Stomach (tissue), 8 donors: ENCODE measurements at regions not wholly inside any gene's neighbourhood (a gene's known extent, or its start where the extent isn't known, plus 50 kb on each side); places are given as distances from the start of the nearest gene placed in this dataset.

ENCODE experiments used
- DNase-seq, 2 donors: peaks; one replicate each; pipeline versions ENCODE4 v3.0.0 to v3.0.0-alpha.2; 2013 to 2019
- H3K27ac ChIP-seq, 5 donors: fragments of 200-600 bp in 4 of 5; sonication (generic) in 4 of 5; one replicate each; pipeline ENCODE4 v1.5.1; 2013 to 2019; ENCODE audit warnings: mild to moderate bottlenecking in 1 of 5, moderate library complexity in 1 of 5
- H3K27me3 ChIP-seq, 3 donors: fragments of 200-600 bp; sonication (generic); one replicate each; pipeline ENCODE4 v1.5.1; 2017 to 2019; ENCODE audit warnings: mixed run types in 1 of 3
- H3K36me3 ChIP-seq, 4 donors: fragments of 200-600 bp; sonication (generic); 1 replicate in 3 of 4; 2 replicates in 1 of 4; pipeline ENCODE4 v1.5.1; 2016 to 2019
- H3K4me1 ChIP-seq, 4 donors: fragments of 200-600 bp; sonication (generic); one replicate each; pipeline ENCODE4 v1.5.1; 2016 to 2019
- H3K4me3 ChIP-seq, 4 donors: fragments of 200-600 bp; sonication (generic) in 3 of 4; one replicate each; pipeline ENCODE4 v1.5.1; 2016 to 2019; ENCODE audit warnings: mild to moderate bottlenecking in 1 of 4
- H3K9me3 ChIP-seq, 4 donors: fragments of 200-600 bp; sonication (generic); one replicate each; pipeline ENCODE4 v1.5.1; 2016 to 2019
- EP300 ChIP-seq: sonication (generic); formaldehyde crosslinking; IDR thresholded peaks from one replicate; pipeline ENCODE4 v1.6.1; 2017; ENCODE audit warnings: antibody characterized with exemption
- POLR2A ChIP-seq, 4 donors: fragments of 450-650 bp; IDR thresholded peaks; one replicate each; pipeline ENCODE4 v1.6.1; 2016; ENCODE audit warnings: antibody characterized with exemption in 4 of 4, control low read depth in 2 of 4, mild to moderate bottlenecking in 1 of 4, moderate library complexity in 1 of 4
- POLR2AphosphoS5 ChIP-seq, 3 donors: sonication (generic); formaldehyde crosslinking; IDR thresholded peaks; one replicate each; pipeline ENCODE4 v1.6.1; 2016; ENCODE audit warnings: antibody characterized with exemption in 3 of 3
- WGBS, 5 donors: extraction: QIAGEN DNeasy Blood & Tissue Kit in 3 of 5; methylation state at CpG; one replicate each; pipeline versions ENCODE4 v1.1.5 to v1.1.7; 2013 to 2018; 5-methylcytosine and 5-hydroxymethylcytosine counted together
- intact Hi-C: fragments of 100-400 bp; cut with DNase I; formaldehyde crosslinking; loops from one replicate; pipeline ENCODE4 v1.15.1; 2023; ENCODE audit warnings: low total_unique reads
- TF ChIP-seq, protein P1 (sequence below), 7 experiments: fragments of 450-650 bp in 4 of 7; fragments of 200-600 bp in 3 of 7; sonication (generic) in 3 of 7; IDR thresholded peaks; one replicate each; pipeline ENCODE4 v1.5.1; 2016 to 2019; ENCODE audit warnings: antibody characterized with exemption in 7 of 7, control low read depth in 2 of 7, mild to moderate bottlenecking in 1 of 7
- donor health status: healthy with polysubstance abuse.
- donor health status: Bipolar disorder and iron deficiency.
- donor health status: healthy.

DNA sequence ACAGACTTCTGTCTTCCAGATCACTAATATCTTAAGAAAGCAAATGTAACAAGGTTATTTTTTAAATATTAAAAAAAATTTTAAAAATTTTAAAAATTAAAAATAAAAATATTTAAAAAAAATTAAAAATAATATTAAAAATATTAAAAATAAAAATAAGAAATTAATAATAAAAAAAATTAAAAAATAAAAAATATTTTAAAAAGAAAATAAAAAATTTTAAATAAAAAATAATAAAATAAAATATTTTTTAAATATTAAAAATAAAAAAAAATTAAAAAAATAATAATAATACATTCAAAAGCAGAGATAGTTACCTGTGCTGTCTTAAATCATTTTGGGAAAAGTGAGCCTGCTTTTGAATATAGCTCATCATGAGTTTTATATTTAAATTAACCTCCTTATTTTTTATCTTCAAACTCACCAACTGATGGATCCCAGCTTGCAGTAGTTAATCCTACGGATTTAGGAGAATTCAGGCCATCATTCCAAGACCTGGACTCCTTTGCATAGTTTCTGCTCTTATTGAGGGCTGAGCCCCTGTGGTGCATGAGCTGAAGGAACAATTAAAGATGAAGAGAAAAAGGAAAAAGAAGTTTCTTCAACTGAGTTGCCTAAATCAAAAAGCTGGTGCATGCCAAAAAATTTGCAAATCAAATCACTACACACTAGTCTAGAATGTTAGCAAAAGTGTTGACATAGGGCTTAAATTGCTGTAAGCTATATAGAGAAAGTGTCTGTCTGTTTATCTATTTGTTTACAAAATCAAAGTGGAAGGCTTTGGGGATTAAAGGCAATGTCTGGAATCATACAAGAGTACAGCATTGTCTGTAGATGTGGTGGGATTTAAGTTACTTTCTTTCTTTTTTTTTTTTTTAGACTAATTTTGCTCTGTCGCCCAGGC lies 50.5 kb upstream of the ZNF438 start:
- intact Hi-C loops: no loop called here
- TF ChIP-seq POLR2AphosphoS5 (IDR thresholded peaks at IDR 0.05) (no peak), POLR2A (IDR thresholded peaks at IDR 0.05) (no peak), EP300 (no peak)
- TF ChIP-seq, protein P1, sequence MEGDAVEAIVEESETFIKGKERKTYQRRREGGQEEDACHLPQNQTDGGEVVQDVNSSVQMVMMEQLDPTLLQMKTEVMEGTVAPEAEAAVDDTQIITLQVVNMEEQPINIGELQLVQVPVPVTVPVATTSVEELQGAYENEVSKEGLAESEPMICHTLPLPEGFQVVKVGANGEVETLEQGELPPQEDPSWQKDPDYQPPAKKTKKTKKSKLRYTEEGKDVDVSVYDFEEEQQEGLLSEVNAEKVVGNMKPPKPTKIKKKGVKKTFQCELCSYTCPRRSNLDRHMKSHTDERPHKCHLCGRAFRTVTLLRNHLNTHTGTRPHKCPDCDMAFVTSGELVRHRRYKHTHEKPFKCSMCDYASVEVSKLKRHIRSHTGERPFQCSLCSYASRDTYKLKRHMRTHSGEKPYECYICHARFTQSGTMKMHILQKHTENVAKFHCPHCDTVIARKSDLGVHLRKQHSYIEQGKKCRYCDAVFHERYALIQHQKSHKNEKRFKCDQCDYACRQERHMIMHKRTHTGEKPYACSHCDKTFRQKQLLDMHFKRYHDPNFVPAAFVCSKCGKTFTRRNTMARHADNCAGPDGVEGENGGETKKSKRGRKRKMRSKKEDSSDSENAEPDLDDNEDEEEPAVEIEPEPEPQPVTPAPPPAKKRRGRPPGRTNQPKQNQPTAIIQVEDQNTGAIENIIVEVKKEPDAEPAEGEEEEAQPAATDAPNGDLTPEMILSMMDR (IDR thresholded peaks at IDR 0.05): no peak
- H3K36me3 ChIP-seq: no peaks in the 10 kb centered on the region
- H3K27ac ChIP-seq: no peak overlapping the region
- no peak overlapping the region for H3K4me3 ChIP-seq
- 74 to 86% (median 81%) methylated on average over 2 of the region's 2 CpGs for WGBS, 5 donors
- H3K9me3 ChIP-seq: no peaks in the 10 kb centered on the region
- H3K4me1 ChIP-seq: peaks cover 0 to 4% (median 0%) of the 10 kb centered on the region in 4 donors
- no peaks in the 10 kb centered on the region for H3K27me3 ChIP-seq
- no peak for DNase-seq

- H3K36me3 ChIP-seq: no peaks in the 10 kb centered on the region
- H3K4me1 ChIP-seq: peaks cover 0 to 4% (median 0%) of the 10 kb centered on the region in 4 donors
- no peak overlapping the region for H3K4me3 ChIP-seq
- intact Hi-C loops: no loop called here
- H3K9me3 ChIP-seq: no peaks in the 10 kb centered on the region
- DNase-seq: peak; percentile 32 to 56
- H3K27me3 ChIP-seq: no peaks in the 10 kb centered on the region
- TF ChIP-seq POLR2A (IDR thresholded peaks at IDR 0.05): no peak
- TF ChIP-seq, protein P1 (IDR thresholded peaks at IDR 0.05): peak in 4 of 7 experiments; percentile 9 to 40 (median 22)
- no peak for TF ChIP-seq EP300
- no peak for TF ChIP-seq POLR2AphosphoS5 (IDR thresholded peaks at IDR 0.05)
- WGBS, 5 donors: 50 to 55% (median 53%) methylated on average over 6 of the region's 6 CpGs
- no peak overlapping the region for H3K27ac ChIP-seq
These were observed 52.1 kb upstream of the ZNF438 start for GRCh38 chr10:31083765-31084184.

DNA sequence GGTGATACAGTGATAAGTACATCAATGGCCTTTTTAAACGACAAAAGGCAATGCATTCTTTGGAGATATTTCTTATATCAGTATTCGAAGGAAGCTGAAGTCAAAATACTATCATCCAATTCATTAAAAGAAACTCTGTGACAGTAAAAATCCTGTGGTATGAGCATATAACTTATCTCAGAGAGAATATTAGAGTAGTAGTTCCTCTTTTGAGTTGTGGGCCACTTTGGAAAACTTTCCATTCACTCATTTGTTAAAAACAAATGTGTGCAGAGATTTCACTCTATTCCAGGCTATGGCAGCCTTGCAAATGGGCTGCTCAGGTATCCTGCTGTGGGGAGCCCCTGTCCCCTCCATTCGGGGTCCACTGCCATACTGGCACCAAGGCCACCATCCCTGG lies 55.3 kb upstream of the ZNF438 start:
- Histone ChIP-seq H3K36me3 (no peaks in the 10 kb centered on the region), H3K27ac (no peak overlapping the region), H3K9me3 (no peaks in the 10 kb centered on the region), H3K4me1 (peaks cover 0 to 4% (median 0%) of the 10 kb centered on the region in 4 donors), H3K27me3 (no peaks in the 10 kb centered on the region), H3K4me3 (no peak overlapping the region)
- WGBS, 5 donors: 81 to 95% (median 88%) methylated on average over 3 of the region's 3 CpGs
- intact Hi-C loops: no loop called here
- DNase-seq: no peak
- TF ChIP-seq EP300 (no peak), POLR2A (IDR thresholded peaks at IDR 0.05) (no peak), POLR2AphosphoS5 (IDR thresholded peaks at IDR 0.05) (no peak)
- TF ChIP-seq, protein P1 (IDR thresholded peaks at IDR 0.05): no peak

GRCh38 chr10:31087851-31088250 lies 56.2 kb upstream of the ZNF438 start:
- intact Hi-C loops: no loop called here
- no peak for TF ChIP-seq POLR2AphosphoS5 (IDR thresholded peaks at IDR 0.05)
- TF ChIP-seq EP300: no peak
- no peak for TF ChIP-seq POLR2A (IDR thresholded peaks at IDR 0.05)
- TF ChIP-seq, protein P1 (IDR thresholded peaks at IDR 0.05): no peak
- Histone ChIP-seq H3K4me3 (no peak overlapping the region), H3K36me3 (no peaks in the 10 kb centered on the region), H3K4me1 (peaks cover 0 to 4% (median 0%) of the 10 kb centered on the region in 4 donors), H3K27me3 (no peaks in the 10 kb centered on the region), H3K27ac (no peak overlapping the region), H3K9me3 (no peaks in the 10 kb centered on the region)
- no peak for DNase-seq
- 68 to 90% (median 72%) methylated on average over 1 of the region's 1 CpG for WGBS, 5 donors
